Parathyroid adenoma (tissue), 2 donors: ENCODE measurements at regions not wholly inside any gene's neighbourhood (a gene's known extent, or its start where the extent isn't known, plus 50 kb on each side); places are given as distances from the start of the nearest gene placed in this dataset.

Source experiments
- H2AFZ ChIP-seq: fragments of 300-600 bp; sonication (generic); one replicate; pipeline ENCODE4 v1.7.0; 2017; ENCODE audit warnings: antibody characterized with exemption, mild to moderate bottlenecking
- H3K27ac ChIP-seq: fragments of 300-600 bp; sonication (generic); one replicate; pipeline ENCODE4 v1.7.0; 2017
- H3K27me3 ChIP-seq: fragments of 300-600 bp; sonication (generic); one replicate; pipeline ENCODE4 v1.7.0; 2017; ENCODE audit warnings: low read length; ENCODE audit not compliant: control insufficient read depth, insufficient read depth
- H3K36me3 ChIP-seq: fragments of 300-600 bp; sonication (generic); one replicate; pipeline ENCODE4 v1.7.0; 2017; ENCODE audit warnings: low read length; ENCODE audit not compliant: control insufficient read depth, insufficient read depth
- H3K4me1 ChIP-seq: fragments of 300-600 bp; sonication (generic); one replicate; pipeline ENCODE4 v1.7.0; 2017; ENCODE audit warnings: control low read depth
- H3K4me2 ChIP-seq: fragments of 300-600 bp; sonication (generic); one replicate; pipeline ENCODE4 v1.7.0; 2017; ENCODE audit warnings: low read length
- H3K4me3 ChIP-seq: fragments of 300-600 bp; sonication (generic); one replicate; pipeline ENCODE4 v1.7.0; 2017; ENCODE audit warnings: low read depth, low read length
- H3K79me2 ChIP-seq: fragments of 300-600 bp; sonication (generic); one replicate; pipeline ENCODE4 v1.7.0; 2017; ENCODE audit warnings: control low read depth
- H3K9ac ChIP-seq: fragments of 300-600 bp; sonication (generic); one replicate; pipeline ENCODE4 v1.7.0; 2017; ENCODE audit warnings: mild to moderate bottlenecking
- H3K9me3 ChIP-seq: fragments of 300-600 bp; sonication (generic); one replicate; pipeline ENCODE4 v1.7.0; 2017; ENCODE audit warnings: low read length; ENCODE audit not compliant: control insufficient read depth
- CTCF ChIP-seq: fragments of 300-600 bp; sonication (generic); IDR thresholded peaks from one replicate; pipeline ENCODE4 v1.7.0; 2017; ENCODE audit warnings: antibody characterized with exemption, mild to moderate bottlenecking
- donor health status: primary hyperparathyroidism.

GRCh38 chr14:100468557-100468956 lies 118.7 kb downstream of the BEGAIN start:
- Histone ChIP-seq H3K9ac (no peak overlapping the region), H3K27ac (no peak overlapping the region), H2AFZ (no peak overlapping the region), H3K4me1 (no peaks in the 10 kb centered on the region), H3K27me3 (no peaks in the 10 kb centered on the region), H3K4me2 (no peak overlapping the region), H3K79me2 (no peaks in the 10 kb centered on the region), H3K9me3 (no peaks in the 10 kb centered on the region), H3K4me3 (no peak overlapping the region), H3K36me3 (no peaks in the 10 kb centered on the region)
- TF ChIP-seq CTCF: no peak

- Histone ChIP-seq H3K4me1 (no peaks in the 10 kb centered on the region), H3K27ac (no peak overlapping the region), H3K36me3 (no peaks in the 10 kb centered on the region), H3K27me3 (no peaks in the 10 kb centered on the region), H3K9me3 (no peaks in the 10 kb centered on the region), H3K9ac (no peak overlapping the region), H3K4me3 (no peak overlapping the region), H2AFZ (no peak overlapping the region), H3K79me2 (no peaks in the 10 kb centered on the region), H3K4me2 (no peak overlapping the region)
- no peak for TF ChIP-seq CTCF
These were observed 117.3 kb downstream of the BEGAIN start for GRCh38 chr14:100469632-100470522.

- Histone ChIP-seq H3K4me3 (no peak overlapping the region), H3K4me1 (no peaks in the 10 kb centered on the region), H3K79me2 (no peaks in the 10 kb centered on the region), H3K27ac (no peak overlapping the region), H3K27me3 (no peaks in the 10 kb centered on the region), H3K36me3 (no peaks in the 10 kb centered on the region), H3K9ac (no peak overlapping the region), H3K9me3 (no peaks in the 10 kb centered on the region), H3K4me2 (no peak overlapping the region), H2AFZ (no peak overlapping the region)
- no peak for TF ChIP-seq CTCF
These were observed 116.7 kb downstream of the BEGAIN start for GRCh38 chr14:100470523-100470897.

GRCh38 chr14:100471441-100472093 lies 115.7 kb downstream of the BEGAIN start:
- H3K9me3 ChIP-seq: no peaks in the 10 kb centered on the region
- H3K4me1 ChIP-seq: no peaks in the 10 kb centered on the region
- H3K36me3 ChIP-seq: no peaks in the 10 kb centered on the region
- H3K9ac ChIP-seq: no peak overlapping the region
- H2AFZ ChIP-seq: no peak overlapping the region
- H3K4me2 ChIP-seq: no peak overlapping the region
- H3K79me2 ChIP-seq: no peaks in the 10 kb centered on the region
- TF ChIP-seq CTCF: no peak
- no peak overlapping the region for H3K4me3 ChIP-seq
- H3K27ac ChIP-seq: no peak overlapping the region
- no peaks in the 10 kb centered on the region for H3K27me3 ChIP-seq
